ENCODE measurements at regions not wholly inside any gene's neighbourhood (a gene's known extent, or its start where the extent isn't known, plus 50 kb on each side); places are given as distances from the start of the nearest gene placed in this dataset.
A peak's percentile ranks its signal among the peaks of the same experiment; 100 is the strongest.

GRCh38 chr1:78715181-78715661 lies 65.6 kb downstream of the IFI44 start:
- Histone ChIP-seq H3K27ac (ENCODE audit: low read depth, low read length) (peak overlapping the region; percentile 79), H3K27me3 (ENCODE audit: insufficient read depth, low read length) (no peaks in the 10 kb centered on the region), H3K4me3 (ENCODE audit: low read depth, low read length) (no peak overlapping the region), H3K4me1 (ENCODE audit: control insufficient read depth, insufficient read depth, low read length, unreplicated experiment) (peaks cover 68% of the 10 kb centered on the region), H2AFZ (ENCODE audit: low read length, unreplicated experiment) (no peak overlapping the region), H3K36me3 (ENCODE audit: insufficient read depth, low read length) (no peaks in the 10 kb centered on the region), H3K79me2 (ENCODE audit: control insufficient read depth, insufficient read depth, low read length, unreplicated experiment) (no peaks in the 10 kb centered on the region)

- Histone ChIP-seq H3K36me3 (ENCODE audit: insufficient read depth, low read length) (no peaks in the 10 kb centered on the region), H3K27me3 (ENCODE audit: insufficient read depth, low read length) (no peaks in the 10 kb centered on the region), H2AFZ (ENCODE audit: low read length, unreplicated experiment) (no peak overlapping the region), H3K27ac (ENCODE audit: low read depth, low read length) (peak overlapping the region; percentile 79), H3K4me3 (ENCODE audit: low read depth, low read length) (no peak overlapping the region), H3K79me2 (ENCODE audit: control insufficient read depth, insufficient read depth, low read length, unreplicated experiment) (no peaks in the 10 kb centered on the region), H3K4me1 (ENCODE audit: control insufficient read depth, insufficient read depth, low read length, unreplicated experiment) (peaks cover 68% of the 10 kb centered on the region)
Measured at GRCh38 chr1:78716186-78716585, 66.6 kb downstream of the IFI44 start.

GRCh38 chr1:78718566-78718965 lies 68.9 kb downstream of the IFI44 start:
- peak overlapping the region; percentile 28 for H2AFZ ChIP-seq (ENCODE audit: low read length, unreplicated experiment)
- no peak overlapping the region for H3K4me3 ChIP-seq (ENCODE audit: low read depth, low read length)
- H3K27me3 ChIP-seq (ENCODE audit: insufficient read depth, low read length), result no peaks in the 10 kb centered on the region
- H3K79me2 ChIP-seq (ENCODE audit: control insufficient read depth, insufficient read depth, low read length, unreplicated experiment), result no peaks in the 10 kb centered on the region
- no peak overlapping the region for H3K27ac ChIP-seq (ENCODE audit: low read depth, low read length)
- no peaks in the 10 kb centered on the region; the same call in 1 of the 2 replicates for H3K36me3 ChIP-seq (ENCODE audit: insufficient read depth, low read length)
- peaks cover 69% of the 10 kb centered on the region for H3K4me1 ChIP-seq (ENCODE audit: control insufficient read depth, insufficient read depth, low read length, unreplicated experiment)

GRCh38 chr1:78721136-78721535 lies 71.5 kb downstream of the IFI44 start:
- Histone ChIP-seq H3K27ac (ENCODE audit: low read depth, low read length) (no peak overlapping the region), H3K36me3 (ENCODE audit: insufficient read depth, low read length) (no peaks in the 10 kb centered on the region; the same call in 1 of the 2 replicates), H2AFZ (ENCODE audit: low read length, unreplicated experiment) (no peak overlapping the region), H3K4me3 (ENCODE audit: low read depth, low read length) (no peak overlapping the region), H3K4me1 (ENCODE audit: control insufficient read depth, insufficient read depth, low read length, unreplicated experiment) (peaks cover 45% of the 10 kb centered on the region), H3K79me2 (ENCODE audit: control insufficient read depth, insufficient read depth, low read length, unreplicated experiment) (no peaks in the 10 kb centered on the region), H3K27me3 (ENCODE audit: insufficient read depth, low read length) (no peaks in the 10 kb centered on the region)

GRCh38 chr1:78722105-78722504 lies 72.5 kb downstream of the IFI44 start:
- no peaks in the 10 kb centered on the region; the same call in 1 of the 2 replicates for H3K36me3 ChIP-seq (ENCODE audit: insufficient read depth, low read length)
- no peak overlapping the region for H2AFZ ChIP-seq (ENCODE audit: low read length, unreplicated experiment)
- H3K4me1 ChIP-seq (ENCODE audit: control insufficient read depth, insufficient read depth, low read length, unreplicated experiment), result peaks cover 36% of the 10 kb centered on the region
- no peaks in the 10 kb centered on the region for H3K79me2 ChIP-seq (ENCODE audit: control insufficient read depth, insufficient read depth, low read length, unreplicated experiment)
- no peak overlapping the region for H3K4me3 ChIP-seq (ENCODE audit: low read depth, low read length)
- no peaks in the 10 kb centered on the region for H3K27me3 ChIP-seq (ENCODE audit: insufficient read depth, low read length)
- peak overlapping the region; percentile 18; the same call in 1 of the 2 replicates for H3K27ac ChIP-seq (ENCODE audit: low read depth, low read length)

GRCh38 chr1:78722521-78722920 lies 72.9 kb downstream of the IFI44 start:
- peak overlapping the region; percentile 18; the same call in 1 of the 2 replicates for H3K27ac ChIP-seq (ENCODE audit: low read depth, low read length)
- no peak overlapping the region for H3K4me3 ChIP-seq (ENCODE audit: low read depth, low read length)

GRCh38 chr1:78722947-78723346 lies 73.3 kb downstream of the IFI44 start:
- Histone ChIP-seq H2AFZ (ENCODE audit: low read length, unreplicated experiment) (peak overlapping the region; percentile 80), H3K27me3 (ENCODE audit: insufficient read depth, low read length) (no peaks in the 10 kb centered on the region), H3K4me1 (ENCODE audit: control insufficient read depth, insufficient read depth, low read length, unreplicated experiment) (peaks cover 29% of the 10 kb centered on the region), H3K27ac (ENCODE audit: low read depth, low read length) (peak overlapping the region; percentile 18), H3K36me3 (ENCODE audit: insufficient read depth, low read length) (no peaks in the 10 kb centered on the region; the same call in 1 of the 2 replicates), H3K4me3 (ENCODE audit: low read depth, low read length) (no peak overlapping the region), H3K79me2 (ENCODE audit: control insufficient read depth, insufficient read depth, low read length, unreplicated experiment) (no peaks in the 10 kb centered on the region)

More at GRCh38 chr1:78722521-78722920, 72.9 kb downstream of the IFI44 start:
- no peaks in the 10 kb centered on the region for H3K79me2 ChIP-seq (ENCODE audit: control insufficient read depth, insufficient read depth, low read length, unreplicated experiment)
- no peaks in the 10 kb centered on the region for H3K27me3 ChIP-seq (ENCODE audit: insufficient read depth, low read length)
- H3K36me3 ChIP-seq (ENCODE audit: insufficient read depth, low read length), result no peaks in the 10 kb centered on the region; the same call in 1 of the 2 replicates
- peaks cover 33% of the 10 kb centered on the region for H3K4me1 ChIP-seq (ENCODE audit: control insufficient read depth, insufficient read depth, low read length, unreplicated experiment)
- peak overlapping the region; percentile 22 for H2AFZ ChIP-seq (ENCODE audit: low read length, unreplicated experiment)

- no peaks in the 10 kb centered on the region; the same call in 1 of the 2 replicates for H3K36me3 ChIP-seq (ENCODE audit: insufficient read depth, low read length)
- H3K79me2 ChIP-seq (ENCODE audit: control insufficient read depth, insufficient read depth, low read length, unreplicated experiment), result no peaks in the 10 kb centered on the region
- no peak overlapping the region for H3K4me3 ChIP-seq (ENCODE audit: low read depth, low read length)
- H3K4me1 ChIP-seq (ENCODE audit: control insufficient read depth, insufficient read depth, low read length, unreplicated experiment), result peaks cover 14% of the 10 kb centered on the region
- no peak overlapping the region for H2AFZ ChIP-seq (ENCODE audit: low read length, unreplicated experiment)
- no peaks in the 10 kb centered on the region for H3K27me3 ChIP-seq (ENCODE audit: insufficient read depth, low read length)
- no peak overlapping the region for H3K27ac ChIP-seq (ENCODE audit: low read depth, low read length)
Measured at GRCh38 chr1:78726686-78727085, 77.1 kb downstream of the IFI44 start.

- Histone ChIP-seq H3K27me3 (ENCODE audit: insufficient read depth, low read length) (no peaks in the 10 kb centered on the region), H2AFZ (ENCODE audit: low read length, unreplicated experiment) (no peak overlapping the region), H3K27ac (ENCODE audit: low read depth, low read length) (no peak overlapping the region), H3K4me3 (ENCODE audit: low read depth, low read length) (no peak overlapping the region), H3K4me1 (ENCODE audit: control insufficient read depth, insufficient read depth, low read length, unreplicated experiment) (peaks cover 3% of the 10 kb centered on the region), H3K36me3 (ENCODE audit: insufficient read depth, low read length) (no peaks in the 10 kb centered on the region), H3K79me2 (ENCODE audit: control insufficient read depth, insufficient read depth, low read length, unreplicated experiment) (no peaks in the 10 kb centered on the region)
Measured at GRCh38 chr1:78728359-78728758, 78.7 kb downstream of the IFI44 start.

GRCh38 chr1:78730054-78730453 lies 80.4 kb downstream of the IFI44 start:
- no peaks in the 10 kb centered on the region for H3K79me2 ChIP-seq (ENCODE audit: control insufficient read depth, insufficient read depth, low read length, unreplicated experiment)
- H3K36me3 ChIP-seq (ENCODE audit: insufficient read depth, low read length), result no peaks in the 10 kb centered on the region
- no peaks in the 10 kb centered on the region for H3K4me1 ChIP-seq (ENCODE audit: control insufficient read depth, insufficient read depth, low read length, unreplicated experiment)
- no peak overlapping the region for H2AFZ ChIP-seq (ENCODE audit: low read length, unreplicated experiment)
- H3K27me3 ChIP-seq (ENCODE audit: insufficient read depth, low read length), result no peaks in the 10 kb centered on the region
- H3K4me3 ChIP-seq (ENCODE audit: low read depth, low read length), result no peak overlapping the region
- H3K27ac ChIP-seq (ENCODE audit: low read depth, low read length), result no peak overlapping the region

GRCh38 chr1:78731674-78732073 lies 82.0 kb downstream of the IFI44 start:
- Histone ChIP-seq H3K27ac (ENCODE audit: low read depth, low read length) (no peak overlapping the region), H3K4me1 (ENCODE audit: control insufficient read depth, insufficient read depth, low read length, unreplicated experiment) (no peaks in the 10 kb centered on the region), H3K79me2 (ENCODE audit: control insufficient read depth, insufficient read depth, low read length, unreplicated experiment) (no peaks in the 10 kb centered on the region), H3K36me3 (ENCODE audit: insufficient read depth, low read length) (no peaks in the 10 kb centered on the region), H3K27me3 (ENCODE audit: insufficient read depth, low read length) (no peaks in the 10 kb centered on the region), H2AFZ (ENCODE audit: low read length, unreplicated experiment) (no peak overlapping the region), H3K4me3 (ENCODE audit: low read depth, low read length) (no peak overlapping the region)
